ENCODE measurements at regions not wholly inside any gene's neighbourhood (a gene's known extent, or its start where the extent isn't known, plus 50 kb on each side); places are given as distances from the start of the nearest gene placed in this dataset.

GRCh38 chr4:137267024-137267423 lies 265.3 kb downstream of the PCDH18 start:
- TF ChIP-seq EP300 (IDR thresholded peaks at IDR 0.05) (no peak), POLR2AphosphoS5 (IDR thresholded peaks at IDR 0.05) (no peak)

Data from stomach (tissue), 4 donors.